ENCODE measurements at regions not wholly inside any gene's neighbourhood (a gene's known extent, or its start where the extent isn't known, plus 50 kb on each side); places are given as distances from the start of the nearest gene placed in this dataset.

- TF ChIP-seq CTCF (IDR thresholded peaks at IDR 0.05) (no peak), EZH2phosphoT487 (IDR thresholded peaks at IDR 0.05) (no peak)
These were observed 708.8 kb downstream of the LTN1 start for GRCh38 chr21:28283641-28284490.
